A549 (cell line): ENCODE measurements at regions not wholly inside any gene's neighbourhood (a gene's known extent, or its start where the extent isn't known, plus 50 kb on each side); places are given as distances from the start of the nearest gene placed in this dataset.

Source experiments
- ATAC-seq, 2 experiments: fragments of 200-7000 bp in 1 of 2; fragments of >200 bp in 1 of 2; cut with Nextera tagmentation in 1 of 2; cut with Tn5 transposase in 1 of 2; 3 replicates each; pipeline versions ENCODE4 v1.8.0 to v1.9.1; 2018 to 2020; ENCODE audit warnings: mild to moderate bottlenecking in 1 of 2, moderate library complexity in 1 of 2
- CTCF ChIA-PET: fragments of 300-600 bp; sonication (Branson Sonifier 250); formaldehyde crosslinking; extraction: SDS; loops from one replicate; lab custom pipeline; 2021; ENCODE audit warnings: antibody characterized with exemption, inconsistent platforms; lab: Yijun Ruan, JAX
- POLR2A ChIA-PET: fragments of 350-600 bp; formaldehyde crosslinking; extraction: SDS; loops from one replicate; lab custom pipeline; 2021; ENCODE audit warnings: antibody characterized with exemption, inconsistent platforms; lab: Yijun Ruan, JAX
- DNase-seq, 2 experiments: peaks; one replicate each; pipeline versions ENCODE4 v3.0.0 to v3.0.0-alpha.2; 2011 to 2016; ENCODE audit warnings: low read depth in 1 of 2, low spot score in 1 of 2
- FAIRE-seq: peaks from 2 replicates; lab custom pipeline; 2011; peaks lifted over from hg19 to GRCh38; lab: Jason Lieb, UNC
- H3K27ac ChIP-seq, 2 experiments: fragments of >200 bp; sonication (Bioruptor Twin); formaldehyde crosslinking; 3 replicates each; pipeline ENCODE4 v1.5.1; 2016 to 2017
- H3K4me1 ChIP-seq: fragments of >200 bp; sonication (Bioruptor Twin); formaldehyde crosslinking; 3 replicates; pipeline ENCODE4 v1.6.1; 2016
- H3K4me2 ChIP-seq: fragments of >200 bp; sonication (Bioruptor Twin); formaldehyde crosslinking; 3 replicates; pipeline ENCODE4 v1.6.1; 2016
- H3K4me3 ChIP-seq: fragments of >200 bp; sonication (Bioruptor Twin); formaldehyde crosslinking; 3 replicates; pipeline ENCODE4 v1.5.1; 2016
- H3K9me3 ChIP-seq: fragments of >200 bp; sonication (Bioruptor Twin); formaldehyde crosslinking; 3 replicates; pipeline ENCODE4 v1.6.1; 2016
- CEBPB ChIP-seq, 2 experiments: fragments of >200 bp in 1 of 2; sonication (Bioruptor Twin) in 1 of 2; formaldehyde crosslinking in 1 of 2; IDR thresholded peaks; 2 replicates each; pipeline ENCODE4 v1.6.1; 2012 to 2016
- CHD4 ChIP-seq: fragments of 200-600 bp; sonication (generic); IDR thresholded peaks from 2 replicates; pipeline ENCODE4 v1.6.1; 2016; ENCODE audit warnings: antibody characterized with exemption, mild to moderate bottlenecking, borderline replicate concordance
- EHF ChIP-seq: fragments of 250-450 bp; sonication (Bioruptor Pico); IDR thresholded peaks from 2 replicates; pipeline ENCODE4 v1.5.0; 2020; ENCODE audit warnings: mild to moderate bottlenecking
- ELK1 ChIP-seq: fragments of 150-350 bp; IDR thresholded peaks from 2 replicates; pipeline ENCODE4 v1.6.1; 2014; ENCODE audit warnings: low read depth, mild to moderate bottlenecking, low read length
- GATA3 ChIP-seq: IDR thresholded peaks from 2 replicates; pipeline ENCODE4 v1.6.1; 2012; ENCODE audit warnings: borderline replicate concordance
- HDAC2 ChIP-seq: fragments of 200-600 bp; sonication (generic); IDR thresholded peaks from 2 replicates; pipeline ENCODE4 v1.6.1; 2016
- HEYL ChIP-seq: fragments of 250-450 bp; sonication (Bioruptor Pico); IDR thresholded peaks from 2 replicates; pipeline ENCODE4 v1.8.0; 2021; ENCODE audit warnings: mild to moderate bottlenecking, moderate library complexity
- HMGXB4 ChIP-seq: fragments of 250-450 bp; sonication (Bioruptor Pico); IDR thresholded peaks from 2 replicates; pipeline ENCODE4 v1.5.0; 2021; ENCODE audit warnings: mild to moderate bottlenecking, moderate library complexity, borderline replicate concordance
- KDM5A ChIP-seq: fragments of 200-600 bp; sonication (generic); IDR thresholded peaks from 2 replicates; pipeline ENCODE4 v1.6.1; 2016; ENCODE audit warnings: antibody characterized with exemption, mild to moderate bottlenecking
- MAFK ChIP-seq: fragments of 450-650 bp; IDR thresholded peaks from 2 replicates; pipeline ENCODE4 v1.6.1; 2014; ENCODE audit not compliant: partially characterized antibody
- MYC ChIP-seq: IDR thresholded peaks from 2 replicates; pipeline ENCODE4 v1.6.1; 2012; ENCODE audit warnings: mild to moderate bottlenecking, inconsistent platforms, low read length, improper control_type of control experiment, borderline replicate concordance
- NFE2L2 ChIP-seq: fragments of 150-350 bp; conservative IDR thresholded peaks from 2 replicates; pipeline ENCODE4 v1.6.1; 2014; ENCODE audit warnings: low read length
- PBX3 ChIP-seq: IDR thresholded peaks from 2 replicates; pipeline ENCODE4 v1.6.1; 2012
- POLR2AphosphoS2 ChIP-seq: conservative IDR thresholded peaks from 2 replicates; pipeline ENCODE4 v1.6.1; 2012; ENCODE audit warnings: low read length, improper control_type of control experiment, inconsistent platforms
- RAD21 ChIP-seq, 2 experiments: fragments of >200 bp in 1 of 2; sonication (Bioruptor Twin) in 1 of 2; formaldehyde crosslinking in 1 of 2; IDR thresholded peaks in 1 of 2; conservative IDR thresholded peaks in 1 of 2; 2 replicates in 1 of 2; 3 replicates in 1 of 2; pipeline ENCODE4 v1.6.1; 2012 to 2018; ENCODE audit warnings: inconsistent platforms in 1 of 2
- RARB ChIP-seq: fragments of 250-450 bp; sonication (Bioruptor Pico); IDR thresholded peaks from 2 replicates; pipeline ENCODE4 v1.8.0; 2021; ENCODE audit warnings: mild to moderate bottlenecking, moderate library complexity
- RCOR1 ChIP-seq: fragments of 150-350 bp; IDR thresholded peaks from 2 replicates; pipeline ENCODE4 v1.6.1; 2014; ENCODE audit warnings: antibody characterized with exemption, low read length, low read depth
- TP53 ChIP-seq: fragments of 250-450 bp; sonication (Bioruptor Pico); IDR thresholded peaks from 2 replicates; pipeline ENCODE4 v1.5.0; 2021; ENCODE audit warnings: mild to moderate bottlenecking, moderate library complexity
- ZC3H11A ChIP-seq: fragments of 450-650 bp; IDR thresholded peaks from 2 replicates; pipeline ENCODE4 v1.6.1; 2014; ENCODE audit warnings: antibody characterized with exemption, mild to moderate bottlenecking
- ZFP36 ChIP-seq: fragments of 450-650 bp; IDR thresholded peaks from 2 replicates; pipeline ENCODE4 v1.6.1; 2014; ENCODE audit warnings: borderline replicate concordance; ENCODE audit not compliant: partially characterized antibody
- ZNF302 ChIP-seq: fragments of 250-450 bp; sonication (Bioruptor Pico); IDR thresholded peaks from 2 replicates; pipeline ENCODE4 v1.9.0; 2021; ENCODE audit warnings: inconsistent platforms, mild to moderate bottlenecking, moderate library complexity
- ZSCAN20 ChIP-seq: fragments of 250-450 bp; sonication (Bioruptor Pico); IDR thresholded peaks from 2 replicates; pipeline ENCODE4 v1.8.0; 2022; ENCODE audit warnings: mild to moderate bottlenecking, moderate library complexity
- WGBS: methylation state at CpG from one replicate; pipeline ENCODE4 v1.1.6; 2017; ENCODE audit errors: missing lambda C conversion rate; 5-methylcytosine and 5-hydroxymethylcytosine counted together
- TF ChIP-seq, protein P1 (sequence below): IDR thresholded peaks from 2 replicates; pipeline ENCODE4 v1.6.1; 2012; ENCODE audit warnings: low read depth, borderline replicate concordance
- TF ChIP-seq, protein P2 (sequence below): fragments of 200-600 bp; sonication (generic); IDR thresholded peaks from 2 replicates; pipeline ENCODE4 v1.6.1; 2016; ENCODE audit warnings: antibody characterized with exemption, mild to moderate bottlenecking, moderate library complexity

DNA sequence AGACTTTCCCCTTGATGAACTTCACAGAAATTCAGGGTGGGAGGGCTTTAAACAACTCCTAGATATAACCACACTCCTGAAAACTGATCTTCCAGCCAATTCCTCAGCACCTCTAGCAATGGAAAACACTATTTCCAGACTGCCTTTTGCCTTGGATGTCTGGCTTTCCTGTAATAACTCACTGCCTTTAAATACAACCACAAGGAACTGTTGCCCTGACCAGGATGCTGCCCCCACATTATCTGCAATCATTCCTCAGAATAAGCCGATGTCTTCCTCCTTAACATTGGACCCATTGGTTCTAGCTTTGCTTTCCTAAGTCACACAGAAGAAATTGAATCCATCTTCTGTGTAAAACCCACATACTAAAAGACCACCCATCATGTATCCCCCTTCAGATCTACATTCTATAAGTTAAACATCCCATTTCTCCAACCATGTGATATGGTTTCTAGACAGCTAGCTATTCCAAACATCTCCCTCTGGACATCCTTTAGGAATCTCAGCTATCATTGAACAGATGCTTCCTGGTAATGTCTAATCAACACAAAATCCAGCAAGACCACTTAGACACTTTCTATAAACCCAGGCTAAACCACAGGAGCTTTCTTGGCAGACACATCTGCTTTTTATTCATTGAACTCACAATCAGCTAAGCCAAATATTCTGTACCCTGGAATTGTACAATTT is 95.9 kb upstream of the KCNQ5 start:
- WGBS, result 42% methylated on average over 1 of the region's 1 CpG
- TF ChIP-seq ZC3H11A (no peak), MYC (no peak), NFE2L2 (no peak), CHD4 (no peak), HEYL (no peak), HDAC2 (no peak)
- TF ChIP-seq, protein P1, sequence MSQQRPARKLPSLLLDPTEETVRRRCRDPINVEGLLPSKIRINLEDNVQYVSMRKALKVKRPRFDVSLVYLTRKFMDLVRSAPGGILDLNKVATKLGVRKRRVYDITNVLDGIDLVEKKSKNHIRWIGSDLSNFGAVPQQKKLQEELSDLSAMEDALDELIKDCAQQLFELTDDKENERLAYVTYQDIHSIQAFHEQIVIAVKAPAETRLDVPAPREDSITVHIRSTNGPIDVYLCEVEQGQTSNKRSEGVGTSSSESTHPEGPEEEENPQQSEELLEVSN, result no peak
- no peaks in the 10 kb centered on the region for H3K9me3 ChIP-seq
- DNase-seq (no peak), FAIRE-seq (no peak), ATAC-seq (no peak)
- H3K4me1 ChIP-seq, result no peaks in the 10 kb centered on the region
- no peak overlapping the region for H3K4me2 ChIP-seq
- ChIA-PET CTCF (interaction anchor here (0.6 kb wide), 1 partner anchor 55 kb away, joined by 3 read pairs; no protein-coding TSS in a partner anchor), POLR2A (no interaction called here)
- no peak overlapping the region for H3K27ac ChIP-seq
- H3K4me3 ChIP-seq, result no peak overlapping the region

GRCh38 chr6:72530152-72530551 is 91.7 kb upstream of the KCNQ5 start:
- Histone ChIP-seq H3K4me3 (no peak overlapping the region), H3K4me2 (no peak overlapping the region), H3K9me3 (no peaks in the 10 kb centered on the region), H3K4me1 (peaks cover 10% of the 10 kb centered on the region; the same call in 1 of the 3 replicates), H3K27ac (no peak overlapping the region)
- no peak for FAIRE-seq
- 38% methylated on average over 2 of the region's 2 CpGs for WGBS
- no peak for DNase-seq
- POLR2A ChIA-PET, result no interaction called here
- CTCF ChIA-PET, result no interaction called here
- no peak for ATAC-seq
- TF ChIP-seq RARB (CRISPR knock-in tag), result no peak
- no peak for TF ChIP-seq PBX3
- no peak for TF ChIP-seq EHF
- TF ChIP-seq ZFP36, result no peak
- TF ChIP-seq HMGXB4, result no peak
- no peak for TF ChIP-seq ZSCAN20 (CRISPR knock-in tag)
- no peak for TF ChIP-seq RAD21 (conservative IDR thresholded peaks at IDR 0.05 in 1 of 2, IDR thresholded peaks at IDR 0.05 in 1 of 2)
- TF ChIP-seq, protein P2, sequence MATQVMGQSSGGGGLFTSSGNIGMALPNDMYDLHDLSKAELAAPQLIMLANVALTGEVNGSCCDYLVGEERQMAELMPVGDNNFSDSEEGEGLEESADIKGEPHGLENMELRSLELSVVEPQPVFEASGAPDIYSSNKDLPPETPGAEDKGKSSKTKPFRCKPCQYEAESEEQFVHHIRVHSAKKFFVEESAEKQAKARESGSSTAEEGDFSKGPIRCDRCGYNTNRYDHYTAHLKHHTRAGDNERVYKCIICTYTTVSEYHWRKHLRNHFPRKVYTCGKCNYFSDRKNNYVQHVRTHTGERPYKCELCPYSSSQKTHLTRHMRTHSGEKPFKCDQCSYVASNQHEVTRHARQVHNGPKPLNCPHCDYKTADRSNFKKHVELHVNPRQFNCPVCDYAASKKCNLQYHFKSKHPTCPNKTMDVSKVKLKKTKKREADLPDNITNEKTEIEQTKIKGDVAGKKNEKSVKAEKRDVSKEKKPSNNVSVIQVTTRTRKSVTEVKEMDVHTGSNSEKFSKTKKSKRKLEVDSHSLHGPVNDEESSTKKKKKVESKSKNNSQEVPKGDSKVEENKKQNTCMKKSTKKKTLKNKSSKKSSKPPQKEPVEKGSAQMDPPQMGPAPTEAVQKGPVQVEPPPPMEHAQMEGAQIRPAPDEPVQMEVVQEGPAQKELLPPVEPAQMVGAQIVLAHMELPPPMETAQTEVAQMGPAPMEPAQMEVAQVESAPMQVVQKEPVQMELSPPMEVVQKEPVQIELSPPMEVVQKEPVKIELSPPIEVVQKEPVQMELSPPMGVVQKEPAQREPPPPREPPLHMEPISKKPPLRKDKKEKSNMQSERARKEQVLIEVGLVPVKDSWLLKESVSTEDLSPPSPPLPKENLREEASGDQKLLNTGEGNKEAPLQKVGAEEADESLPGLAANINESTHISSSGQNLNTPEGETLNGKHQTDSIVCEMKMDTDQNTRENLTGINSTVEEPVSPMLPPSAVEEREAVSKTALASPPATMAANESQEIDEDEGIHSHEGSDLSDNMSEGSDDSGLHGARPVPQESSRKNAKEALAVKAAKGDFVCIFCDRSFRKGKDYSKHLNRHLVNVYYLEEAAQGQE, result no peak
- no peak for TF ChIP-seq ELK1
- no peak for TF ChIP-seq TP53
- no peak for TF ChIP-seq POLR2AphosphoS2
- no peak for TF ChIP-seq RCOR1
- TF ChIP-seq CEBPB (IDR thresholded peaks at IDR 0.05), result no peak
- no peak for TF ChIP-seq ZC3H11A
- no peak for TF ChIP-seq MAFK
- TF ChIP-seq GATA3, result no peak
- no peak for TF ChIP-seq KDM5A
- no peak for TF ChIP-seq ZNF302 (CRISPR knock-in tag)
